ENCODE measurements at regions not wholly inside any gene's neighbourhood (a gene's known extent, or its start where the extent isn't known, plus 50 kb on each side); places are given as distances from the start of the nearest gene placed in this dataset.
A peak's percentile ranks its signal among the peaks of the same experiment; 100 is the strongest.
"Not testable (repeated sequence)": the region's sequence is repeated elsewhere in the genome, so short reads cannot be mapped to it uniquely, and the experiment has no call there.

DNA sequence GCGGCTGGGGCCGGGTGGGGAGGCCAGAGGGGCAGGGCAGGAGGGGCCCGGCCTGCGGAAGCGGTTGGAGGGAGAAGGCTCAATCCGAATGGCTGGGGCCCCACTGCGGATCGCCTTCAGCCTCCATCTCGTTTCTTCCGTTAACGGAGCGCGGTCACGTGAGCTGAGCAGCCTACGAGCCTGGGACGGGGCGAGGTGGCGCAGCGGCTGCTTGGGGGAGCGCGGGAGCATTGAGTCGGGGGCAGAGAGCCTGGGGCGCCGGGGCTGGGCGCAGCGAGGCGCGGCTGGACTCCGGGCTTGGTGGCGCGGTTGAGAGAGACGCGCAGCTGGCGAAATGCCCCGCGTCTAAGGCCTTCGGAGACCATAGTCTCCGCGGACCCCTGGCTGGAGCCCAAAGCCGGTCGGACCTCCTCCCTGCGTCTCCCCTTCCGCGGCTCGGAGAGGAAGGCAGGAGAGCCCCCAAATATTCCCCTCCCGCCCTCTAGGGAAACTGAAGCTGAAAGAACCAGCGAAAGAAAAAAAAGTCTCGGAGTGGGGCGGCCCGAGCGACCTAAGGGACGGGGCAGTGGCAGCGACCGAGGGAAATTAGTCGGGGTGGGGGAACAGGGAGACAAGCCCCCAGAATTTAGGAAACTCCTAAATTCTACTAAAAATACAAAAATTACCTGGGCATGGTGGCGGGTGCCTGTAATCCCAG is 94.7 kb upstream of the PLEKHM1 start:
- H2BK120ac ChIP-seq (ENCODE audit: low read depth, low read length); H4K20me1 ChIP-seq (ENCODE audit: insufficient read depth, low read length); POLR2A ChIA-PET (ENCODE audit: unreplicated experiment); H3K27me3 ChIP-seq (ENCODE audit: control insufficient read depth, insufficient read depth, low read length); CTCF ChIA-PET; H3K23ac ChIP-seq (ENCODE audit: low read depth, low read length); H2BK20ac ChIP-seq (ENCODE audit: low read depth, low read length); dilution Hi-C loops (cut with HindIII; ENCODE audit: low sequenced_read_pairs, unreplicated experiment); H3K9me3 ChIP-seq (ENCODE audit: control insufficient read depth, insufficient read depth, low read length); H3K14ac ChIP-seq (replicated peaks; ENCODE audit: low read depth, low read length); BruUV-seq (replicated peaks); H2AK5ac ChIP-seq (ENCODE audit: low read depth, low read length); H3K4ac ChIP-seq (ENCODE audit: low read depth, low read length); H2BK15ac ChIP-seq (ENCODE audit: low read depth, low read length); H4K5ac ChIP-seq (ENCODE audit: low read depth, low read length); intact Hi-C loops (cut with micrococcal nuclease); H3K4me1 ChIP-seq (ENCODE audit: control insufficient read depth, insufficient read depth, low read length); H3K18ac ChIP-seq (ENCODE audit: low read depth, low read length); H3K9me1 ChIP-seq (ENCODE audit: insufficient read depth, low read length); H4K91ac ChIP-seq (ENCODE audit: insufficient read depth, low read depth, low read length); H3K36me3 ChIP-seq (ENCODE audit: control insufficient read depth, insufficient read depth, low read length); H3K56ac ChIP-seq (ENCODE audit: extremely low read depth, insufficient read depth, low read length): not testable (repeated sequence)
- Histone ChIP-seq H3K4me3 (ENCODE audit: insufficient read depth, low read depth, low read length) (peak overlapping the region; percentile 81), H3K27ac (ENCODE audit: insufficient read depth, low read length) (peak overlapping the region; percentile 87), H2AFZ (replicated peaks; ENCODE audit: low read length, poor library complexity) (peak overlapping the region; percentile 91), H4K8ac (ENCODE audit: low read depth in 2 of 2, low read length in 2 of 2) (peak overlapping the region in 1 of 2 experiments; percentile 36; a peak in 2 of 4 replicates), H2AK9ac (replicated peaks; ENCODE audit: low read depth, low read length, poor library complexity) (peak overlapping the region; percentile 61), H2BK5ac (ENCODE audit: low read depth, low read length, poor library complexity, severe bottlenecking) (peak overlapping the region; percentile 4), H3K9ac (ENCODE audit: low read depth, low read length) (peak overlapping the region; percentile 65), H3K4me2 (ENCODE audit: low read depth, low read length) (peak overlapping the region; percentile 11), H3K79me1 (ENCODE audit: low read depth in 1 of 2, low read length in 2 of 2) (peaks cover 18 to 34% of the 10 kb centered on the region in 2 experiments)
- DNase-seq, result peak; percentile 70
- WGBS, 2 experiments (ENCODE audit: extremely low coverage in 2 of 2, insufficient read length in 1 of 2), result 0% methylated on average over 23 of the region's 56 CpGs; no CpG with 5 or more reads in 1 of the 2 experiments
- peak; percentile 79 for ATAC-seq (ENCODE audit: low read depth)
- TF ChIP-seq, protein P1, sequence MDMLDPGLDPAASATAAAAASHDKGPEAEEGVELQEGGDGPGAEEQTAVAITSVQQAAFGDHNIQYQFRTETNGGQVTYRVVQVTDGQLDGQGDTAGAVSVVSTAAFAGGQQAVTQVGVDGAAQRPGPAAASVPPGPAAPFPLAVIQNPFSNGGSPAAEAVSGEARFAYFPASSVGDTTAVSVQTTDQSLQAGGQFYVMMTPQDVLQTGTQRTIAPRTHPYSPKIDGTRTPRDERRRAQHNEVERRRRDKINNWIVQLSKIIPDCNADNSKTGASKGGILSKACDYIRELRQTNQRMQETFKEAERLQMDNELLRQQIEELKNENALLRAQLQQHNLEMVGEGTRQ (IDR thresholded peaks at IDR 0.05; ENCODE audit: low read depth, low read length), result peak; percentile 89
- peak; percentile 75 for TF ChIP-seq BHLHE40 (IDR thresholded peaks at IDR 0.05; ENCODE audit: low read depth, low read length)
- TF ChIP-seq, protein P2, sequence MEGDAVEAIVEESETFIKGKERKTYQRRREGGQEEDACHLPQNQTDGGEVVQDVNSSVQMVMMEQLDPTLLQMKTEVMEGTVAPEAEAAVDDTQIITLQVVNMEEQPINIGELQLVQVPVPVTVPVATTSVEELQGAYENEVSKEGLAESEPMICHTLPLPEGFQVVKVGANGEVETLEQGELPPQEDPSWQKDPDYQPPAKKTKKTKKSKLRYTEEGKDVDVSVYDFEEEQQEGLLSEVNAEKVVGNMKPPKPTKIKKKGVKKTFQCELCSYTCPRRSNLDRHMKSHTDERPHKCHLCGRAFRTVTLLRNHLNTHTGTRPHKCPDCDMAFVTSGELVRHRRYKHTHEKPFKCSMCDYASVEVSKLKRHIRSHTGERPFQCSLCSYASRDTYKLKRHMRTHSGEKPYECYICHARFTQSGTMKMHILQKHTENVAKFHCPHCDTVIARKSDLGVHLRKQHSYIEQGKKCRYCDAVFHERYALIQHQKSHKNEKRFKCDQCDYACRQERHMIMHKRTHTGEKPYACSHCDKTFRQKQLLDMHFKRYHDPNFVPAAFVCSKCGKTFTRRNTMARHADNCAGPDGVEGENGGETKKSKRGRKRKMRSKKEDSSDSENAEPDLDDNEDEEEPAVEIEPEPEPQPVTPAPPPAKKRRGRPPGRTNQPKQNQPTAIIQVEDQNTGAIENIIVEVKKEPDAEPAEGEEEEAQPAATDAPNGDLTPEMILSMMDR (conservative IDR thresholded peaks at IDR 0.05; ENCODE audit: low read depth, low read length), result peak; percentile 31; the same call in 1 of the 2 replicates
- in situ Hi-C loops (cut with MboI; ENCODE audit: low sequenced_read_pairs), result loop anchor here (25.0 kb wide), 4 partner anchors 373 to 1152 kb away; partner anchors contain the start of gene FMNL1
